ENCODE measurements at regions not wholly inside any gene's neighbourhood (a gene's known extent, or its start where the extent isn't known, plus 50 kb on each side); places are given as distances from the start of the nearest gene placed in this dataset.
"Not testable (repeated sequence)": the region's sequence is repeated elsewhere in the genome, so short reads cannot be mapped to it uniquely, and the experiment has no call there.

GRCh38 chr14:104399432-104400155 lies 180.0 kb upstream of the C14orf180 start:
- no peak for DNase-seq (ENCODE audit: low spot score)

- no peak for DNase-seq (ENCODE audit: low spot score)
These were observed 179.2 kb upstream of the C14orf180 start for GRCh38 chr14:104400355-104400754.

- no peak for DNase-seq (ENCODE audit: low spot score)
These were observed 177.8 kb upstream of the C14orf180 start for GRCh38 chr14:104401785-104402184.

- not testable (repeated sequence) for DNase-seq (ENCODE audit: low spot score)
These were observed 177.3 kb upstream of the C14orf180 start for GRCh38 chr14:104402303-104402702.

DNA sequence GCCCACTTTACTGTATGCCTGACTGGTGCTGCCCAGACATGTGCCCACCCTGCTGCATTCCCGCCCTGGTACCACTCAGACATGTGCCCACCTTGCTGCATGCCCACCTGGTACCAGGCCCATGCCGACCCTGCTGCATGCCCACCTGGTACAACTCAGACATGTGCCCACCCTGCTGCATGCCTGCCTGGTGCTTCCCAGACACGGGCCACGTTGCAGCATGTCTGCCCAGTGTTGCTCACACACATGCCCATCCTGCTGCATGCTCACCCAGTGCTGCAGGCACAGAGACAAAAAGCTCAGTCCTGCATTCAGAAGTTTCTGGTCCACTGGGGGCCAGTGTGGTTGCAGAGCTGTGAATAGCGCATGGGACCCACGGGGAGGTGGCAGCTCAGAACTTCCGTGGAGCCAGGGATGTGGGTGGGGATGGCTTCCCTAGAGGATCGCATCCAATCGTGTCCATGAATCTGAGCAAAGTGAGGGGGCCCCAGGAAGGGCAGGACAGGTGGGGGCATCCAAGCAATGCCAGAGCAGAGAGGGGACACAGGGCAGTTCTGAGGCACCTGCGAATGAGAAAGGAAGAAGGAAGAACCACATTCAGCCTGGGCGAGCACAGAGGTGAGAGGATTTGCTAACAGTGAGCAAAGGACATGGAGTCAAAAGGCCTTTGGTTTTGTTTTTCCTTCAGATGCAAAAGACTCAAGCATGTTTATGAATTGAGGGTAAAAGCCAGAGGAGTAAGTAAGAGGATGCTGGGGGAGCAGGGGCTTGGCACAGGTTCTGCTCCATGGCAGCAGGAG lies 175.9 kb upstream of the C14orf180 start:
- DNase-seq (ENCODE audit: low spot score) = no peak

DNA sequence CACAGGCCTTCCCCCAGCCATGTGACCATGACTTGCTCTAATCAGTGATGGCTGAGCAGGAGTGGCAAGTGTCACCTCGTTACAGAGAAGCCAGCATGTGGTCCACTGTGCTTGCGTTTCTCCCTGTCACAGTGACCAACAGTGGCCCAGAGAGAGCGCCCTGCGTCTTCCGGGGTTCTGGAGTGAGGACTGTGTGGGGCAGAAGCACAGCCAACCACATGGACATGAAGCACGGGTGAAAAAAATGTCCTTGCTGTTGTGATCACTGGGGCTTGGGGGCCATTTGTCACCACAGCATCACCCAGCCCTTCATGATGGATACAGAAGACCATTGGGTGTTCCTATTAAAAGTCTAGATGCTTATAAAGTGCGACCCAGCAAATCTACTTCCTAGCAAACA lies 174.6 kb upstream of the C14orf180 start:
- DNase-seq (ENCODE audit: low spot score) = no peak

DNA sequence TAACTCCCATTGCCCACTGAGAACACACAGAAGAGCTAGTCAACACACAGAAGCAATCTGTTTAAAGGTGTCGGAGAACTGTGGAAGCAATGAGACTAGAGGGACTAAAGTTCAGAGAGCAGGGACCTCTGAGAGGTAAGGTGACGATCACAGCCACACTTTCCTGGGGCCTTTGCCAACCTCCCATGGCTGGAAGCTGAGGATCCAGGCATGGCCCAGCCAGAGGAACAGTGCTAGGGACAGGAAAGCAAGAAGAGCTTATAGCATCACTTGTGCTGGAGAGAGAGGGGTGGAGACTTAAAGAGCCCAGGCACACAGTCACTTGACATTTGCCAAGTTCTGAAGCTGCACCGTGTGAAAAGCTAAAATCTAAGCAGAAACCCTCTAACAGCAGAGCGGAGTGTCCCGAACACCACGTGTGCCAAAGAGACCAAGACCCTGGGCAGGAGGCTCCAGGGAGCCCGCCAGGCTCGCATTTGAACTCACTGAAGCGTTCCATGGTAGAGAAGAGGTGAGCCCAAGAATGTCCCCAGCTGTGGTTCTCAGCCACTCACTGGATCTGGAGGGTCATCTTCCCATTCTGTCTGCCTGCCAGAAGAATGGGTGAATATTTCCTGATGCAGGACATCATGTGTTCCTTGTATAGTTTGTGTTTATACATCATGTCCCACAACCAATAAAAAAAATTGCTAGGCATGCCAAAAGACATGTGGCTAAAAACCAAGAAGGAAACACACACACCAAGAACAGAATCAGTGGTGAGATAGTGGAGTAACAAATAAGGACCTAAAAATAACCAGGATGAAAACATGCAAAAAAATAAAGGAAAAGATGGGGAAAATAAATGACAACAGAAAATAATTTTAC lies 174.0 kb upstream of the C14orf180 start:
- DNase-seq (ENCODE audit: low spot score) = no peak

DNA sequence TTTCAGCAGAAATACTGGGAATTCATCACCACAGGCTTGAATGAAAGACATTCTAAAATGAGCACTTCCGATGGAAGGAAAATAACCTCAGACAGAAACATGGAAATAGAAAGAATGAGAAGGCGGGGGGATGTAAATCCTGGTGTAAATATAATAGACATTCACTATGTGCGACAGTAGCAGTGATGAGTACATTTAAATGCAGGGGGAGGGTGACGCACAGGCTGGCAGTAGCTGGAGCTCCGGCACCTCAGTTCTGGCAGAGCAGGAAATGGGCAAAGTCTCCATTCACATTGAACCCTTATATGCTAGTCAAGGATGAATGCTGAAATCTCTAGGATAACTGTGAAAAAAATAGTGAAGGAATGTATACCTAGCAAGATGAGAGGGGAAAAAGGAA lies 172.7 kb upstream of the C14orf180 start:
- DNase-seq (ENCODE audit: low spot score) = no peak

GRCh38 chr14:104416383-104416782 lies 163.2 kb upstream of the C14orf180 start:
- no peak for DNase-seq (ENCODE audit: low spot score)

- DNase-seq (ENCODE audit: low spot score) = no peak
These were observed 159.6 kb upstream of the C14orf180 start for GRCh38 chr14:104419865-104420505.

GRCh38 chr14:104420523-104420922 lies 159.0 kb upstream of the C14orf180 start:
- DNase-seq (ENCODE audit: low spot score) = not testable (repeated sequence)

- DNase-seq (ENCODE audit: low spot score) = no peak
These were observed 158.6 kb upstream of the C14orf180 start for GRCh38 chr14:104420990-104421389.

DNA sequence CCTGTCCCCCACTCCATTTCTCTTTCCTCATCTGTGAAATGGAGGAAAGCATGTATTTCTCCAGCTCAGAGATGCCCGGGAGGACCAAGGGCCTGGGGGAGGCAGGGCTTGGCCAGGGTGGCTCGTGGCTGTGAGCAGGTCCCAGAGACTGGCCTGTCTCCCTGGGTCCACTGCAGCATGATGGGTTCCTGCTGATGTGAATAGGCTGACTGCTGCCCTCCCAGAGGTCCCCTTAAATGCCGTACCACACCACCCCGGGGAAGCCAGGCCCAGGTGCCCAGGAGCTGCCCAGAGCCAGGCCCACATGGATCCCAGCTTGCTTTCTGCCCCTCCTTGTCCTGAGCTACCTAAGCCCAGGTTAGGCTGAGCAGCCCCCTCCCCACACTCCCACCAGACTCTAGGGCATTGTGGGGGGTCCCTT lies 158.2 kb upstream of the C14orf180 start:
- DNase-seq (ENCODE audit: low spot score) = no peak

- DNase-seq (ENCODE audit: low spot score) = no peak
These were observed 157.4 kb upstream of the C14orf180 start for GRCh38 chr14:104421892-104422828.

DNA sequence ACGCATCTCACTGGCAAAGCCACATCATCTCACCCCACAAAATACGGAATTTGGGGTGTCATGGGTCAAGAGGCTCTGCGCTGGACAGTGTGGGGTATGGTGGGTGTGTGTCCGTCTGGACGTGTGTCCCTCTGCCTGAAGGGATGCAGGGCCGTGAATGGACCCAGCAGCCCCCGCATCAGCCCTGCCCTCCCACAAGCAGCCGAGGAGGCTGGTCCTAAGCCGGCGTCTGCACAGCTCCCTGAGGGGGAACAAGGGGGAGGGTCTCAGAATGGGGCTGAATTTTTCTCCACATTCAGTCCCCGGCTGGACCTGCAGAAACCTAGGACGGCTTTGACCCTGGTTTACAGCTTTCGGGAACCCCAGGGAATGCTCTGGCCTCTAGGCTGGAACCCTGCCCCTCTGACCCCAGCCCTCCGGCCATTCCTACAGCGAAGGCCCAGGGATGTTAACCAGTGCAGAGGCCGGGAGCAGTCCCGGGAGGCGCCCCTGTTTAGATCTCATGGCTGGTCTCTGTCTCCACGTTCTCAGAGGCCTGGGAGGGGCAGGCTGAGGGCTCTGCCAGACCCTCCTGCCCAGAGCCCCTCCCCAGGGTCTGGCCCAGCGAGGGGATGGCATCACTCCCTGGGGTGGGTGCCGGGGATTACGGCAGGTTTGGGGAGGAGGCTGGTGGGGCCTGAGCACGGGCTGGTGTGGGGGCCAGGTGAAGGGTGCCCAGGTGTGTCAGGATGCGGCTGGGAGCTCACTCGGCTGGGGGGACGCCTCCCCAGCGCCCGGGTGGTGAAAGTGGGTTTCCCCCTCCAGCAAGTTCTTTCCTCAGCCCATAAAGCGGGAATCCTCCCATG lies 156.5 kb upstream of the C14orf180 start:
- DNase-seq (ENCODE audit: low spot score) = no peak

DNA sequence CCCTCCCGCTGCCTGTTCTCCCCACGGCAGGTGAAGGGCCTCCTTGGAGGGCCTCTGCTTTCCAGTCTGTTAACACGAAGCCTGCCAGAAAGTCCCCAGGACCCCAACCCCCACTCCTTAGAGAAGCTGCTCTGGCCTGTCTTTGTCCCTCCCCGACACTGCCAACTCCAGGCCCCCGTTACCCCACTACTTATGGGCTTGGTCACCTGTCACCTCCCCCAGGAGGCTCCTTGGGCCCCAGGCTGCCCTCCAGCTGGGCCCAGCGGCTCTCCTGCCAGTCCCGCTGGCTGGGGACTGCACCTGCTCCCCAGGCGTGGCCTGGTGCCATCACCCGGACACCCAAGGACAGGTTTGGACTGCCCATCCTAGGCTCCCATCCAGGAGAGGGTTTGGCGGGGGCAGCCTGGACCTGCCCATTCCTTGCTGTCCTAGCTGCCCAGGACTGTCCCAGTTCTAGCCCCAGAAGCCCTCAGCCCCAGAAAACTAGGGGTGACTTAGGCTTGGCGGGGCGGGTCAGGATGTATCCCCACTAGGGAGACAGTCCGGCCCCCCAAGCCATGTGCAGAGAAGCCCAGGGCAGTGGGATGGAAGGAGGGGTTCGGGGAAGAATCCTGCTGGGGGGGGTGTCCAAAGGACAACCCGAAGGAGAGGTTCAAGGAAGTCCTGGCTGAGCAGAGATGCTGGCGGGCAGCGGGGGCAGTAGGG lies 155.7 kb upstream of the C14orf180 start:
- DNase-seq (ENCODE audit: low spot score) = no peak

GRCh38 chr14:104424406-104425072 lies 155.0 kb upstream of the C14orf180 start:
- DNase-seq (ENCODE audit: low spot score) = peak; percentile 75

GRCh38 chr14:104425171-104425681 lies 154.3 kb upstream of the C14orf180 start:
- no peak for DNase-seq (ENCODE audit: low spot score)

Measured in globus pallidus (tissue), 1 donor.